Kidney epithelial cell (primary cell): ENCODE measurements at regions not wholly inside any gene's neighbourhood (a gene's known extent, or its start where the extent isn't known, plus 50 kb on each side); places are given as distances from the start of the nearest gene placed in this dataset.

Experiments
- DNase-seq: peaks from one replicate; pipeline ENCODE4 v3.0.0-alpha.2; 2010; ENCODE audit warnings: low read depth
- H3K27me3 ChIP-seq: 2 replicates; pipeline ENCODE4 v1.6.0; 2011; ENCODE audit warnings: low read length; ENCODE audit not compliant: control insufficient read depth, insufficient read depth
- H3K36me3 ChIP-seq: 2 replicates; pipeline ENCODE4 v1.5.1; 2011; ENCODE audit warnings: low read length; ENCODE audit not compliant: control insufficient read depth, insufficient read depth
- H3K4me3 ChIP-seq: 2 replicates; pipeline ENCODE4 v1.5.1; 2011; ENCODE audit warnings: low read depth, mild to moderate bottlenecking, control low read depth, low read length
- CTCF ChIP-seq: IDR thresholded peaks from 2 replicates; pipeline ENCODE4 v1.5.1; 2011; ENCODE audit warnings: mild to moderate bottlenecking, moderate library complexity, low read length, control low read depth, inconsistent platforms; ENCODE audit not compliant: insufficient read depth, poor library complexity, severe bottlenecking

- TF ChIP-seq CTCF, result no peak
- DNase-seq, result no peak
- H3K27me3 ChIP-seq, result no peaks in the 10 kb centered on the region
- no peaks in the 10 kb centered on the region for H3K36me3 ChIP-seq
- H3K4me3 ChIP-seq, result no peak overlapping the region
Measured at GRCh38 chr1:192003295-192004077, 154.8 kb upstream of the RGS18 start.

- TF ChIP-seq CTCF, result no peak
- no peak overlapping the region for H3K4me3 ChIP-seq
- DNase-seq, result no peak
- H3K27me3 ChIP-seq, result no peaks in the 10 kb centered on the region
- no peaks in the 10 kb centered on the region for H3K36me3 ChIP-seq
Measured at GRCh38 chr1:192005976-192006375, 152.3 kb upstream of the RGS18 start.

GRCh38 chr1:192008281-192008825, 149.9 kb upstream of the RGS18 start:
- H3K27me3 ChIP-seq, result no peaks in the 10 kb centered on the region
- TF ChIP-seq CTCF, result no peak
- DNase-seq, result no peak
- H3K4me3 ChIP-seq, result no peak overlapping the region
- H3K36me3 ChIP-seq, result no peaks in the 10 kb centered on the region

- Histone ChIP-seq H3K4me3 (no peak overlapping the region), H3K27me3 (no peaks in the 10 kb centered on the region), H3K36me3 (no peaks in the 10 kb centered on the region)
- TF ChIP-seq CTCF, result no peak
- DNase-seq, result no peak
Measured at GRCh38 chr1:192010406-192010805, 147.9 kb upstream of the RGS18 start.

GRCh38 chr1:192011525-192011924, 146.7 kb upstream of the RGS18 start:
- no peak for TF ChIP-seq CTCF
- Histone ChIP-seq H3K4me3 (no peak overlapping the region), H3K36me3 (no peaks in the 10 kb centered on the region), H3K27me3 (no peaks in the 10 kb centered on the region)
- no peak for DNase-seq

GRCh38 chr1:192022827-192023226, 135.4 kb upstream of the RGS18 start:
- no peak overlapping the region for H3K4me3 ChIP-seq
- TF ChIP-seq CTCF, result no peak
- H3K27me3 ChIP-seq, result no peaks in the 10 kb centered on the region
- no peaks in the 10 kb centered on the region for H3K36me3 ChIP-seq
- no peak for DNase-seq
